A172 (cell line): ENCODE measurements at regions not wholly inside any gene's neighbourhood (a gene's known extent, or its start where the extent isn't known, plus 50 kb on each side); places are given as distances from the start of the nearest gene placed in this dataset.

Experiments used
- DNase-seq: peaks from one replicate; pipeline ENCODE4 v3.0.0-alpha.2; 2015; ENCODE audit warnings: low spot score

GRCh38 chr3:24764236-24764915 lies 269.7 kb upstream of the THRB start:
- no peak for DNase-seq

- no peak for DNase-seq
Observed at GRCh38 chr3:24765399-24765798, 270.7 kb upstream of the THRB start.

GRCh38 chr3:24769918-24770317 lies 275.3 kb upstream of the THRB start:
- DNase-seq: no peak

- peak; percentile 60 for DNase-seq
Observed at GRCh38 chr3:24773798-24774197, 279.1 kb upstream of the THRB start.

GRCh38 chr3:24780991-24781390 lies 286.3 kb upstream of the THRB start:
- no peak for DNase-seq

- no peak for DNase-seq
Observed at GRCh38 chr3:24781454-24781853, 286.8 kb upstream of the THRB start.

- DNase-seq: no peak
Observed at GRCh38 chr3:24793896-24794295, 299.2 kb upstream of the THRB start.

GRCh38 chr3:24802614-24803013 lies 308.0 kb upstream of the THRB start:
- no peak for DNase-seq

GRCh38 chr3:24804095-24804494 lies 309.4 kb upstream of the THRB start:
- no peak for DNase-seq

GRCh38 chr3:24810881-24811280 lies 316.2 kb upstream of the THRB start:
- DNase-seq: no peak

- no peak for DNase-seq
Observed at GRCh38 chr3:24812116-24812515, 317.5 kb upstream of the THRB start.

- no peak for DNase-seq
Observed at GRCh38 chr3:24818055-24818454, 323.4 kb upstream of the THRB start.

- no peak for DNase-seq
Observed at GRCh38 chr3:24828011-24828410, 333.4 kb upstream of the THRB start.

- no peak for DNase-seq
Observed at GRCh38 chr3:24828551-24828950, 333.9 kb upstream of the THRB start.

GRCh38 chr3:24829011-24829581 lies 334.4 kb upstream of the THRB start:
- no peak for DNase-seq

- no peak for DNase-seq
Observed at GRCh38 chr3:24829629-24830229, 335.1 kb upstream of the THRB start.

GRCh38 chr3:24830230-24831152 lies 335.8 kb upstream of the THRB start:
- no peak for DNase-seq

- no peak for DNase-seq
Observed at GRCh38 chr3:24831221-24831620, 336.6 kb upstream of the THRB start.

GRCh38 chr3:24832891-24833290 lies 338.2 kb upstream of the THRB start:
- DNase-seq: no peak

GRCh38 chr3:24834442-24834841 lies 339.8 kb upstream of the THRB start:
- no peak for DNase-seq

GRCh38 chr3:24835510-24835909 lies 340.9 kb upstream of the THRB start:
- no peak for DNase-seq

- no peak for DNase-seq
Observed at GRCh38 chr3:24837601-24838000, 343.0 kb upstream of the THRB start.
